T-cell (primary cell): ENCODE measurements at regions not wholly inside any gene's neighbourhood (a gene's known extent, or its start where the extent isn't known, plus 50 kb on each side); places are given as distances from the start of the nearest gene placed in this dataset.

Experiments
- ATAC-seq, 4 experiments: fragments of 200-7000 bp in 3 of 4; fragments of 150-1000 bp in 1 of 4; cut with Tn5 transposase; replicated peaks in 1 of 4; 1 replicate in 3 of 4; 2 replicates in 1 of 4; pipeline ENCODE4 v1.10.0; 2021; ENCODE audit warnings: moderate library complexity in 3 of 4, mild to moderate bottlenecking in 2 of 4, moderate number of reproducible peaks in 1 of 4
- CTCF ChIA-PET, 2 donors: fragments of 300-600 bp; sonication (Branson Sonifier 250); formaldehyde crosslinking; loops; one replicate each; lab custom pipeline; 2022; ENCODE audit warnings: antibody characterized with exemption in 2 of 2; lab: Charles Lee
- POLR2A ChIA-PET, 2 donors: fragments of 300-600 bp; sonication (Branson Sonifier 250); formaldehyde crosslinking; loops; one replicate each; lab custom pipeline; 2022; ENCODE audit warnings: antibody characterized with exemption in 2 of 2; lab: Charles Lee
- DNase-seq, 35 experiments: peaks; one replicate each; pipeline versions ENCODE4 v3.0.0 to v3.0.0-alpha.2; 2013 to 2023
- H3K27ac ChIP-seq: one replicate; pipeline ENCODE4 v1.5.1; 2013; ENCODE audit warnings: low read length
- H3K27me3 ChIP-seq, 2 experiments: replicated peaks in 1 of 2; 1 replicate in 1 of 2; 2 replicates in 1 of 2; pipeline versions ENCODE4 v1.6.1 to v1.7.0; 2013; ENCODE audit warnings: low read length in 1 of 2, mixed read lengths in 1 of 2; ENCODE audit not compliant: control insufficient read depth in 2 of 2, insufficient read depth in 2 of 2; ENCODE audit errors: extremely low read depth in 1 of 2
- H3K36me3 ChIP-seq, 2 donors: 1 replicate in 1 of 2; 2 replicates in 1 of 2; pipeline versions ENCODE4 v1.6.1 to v1.7.0; 2013; ENCODE audit warnings: low read length in 1 of 2; ENCODE audit not compliant: control insufficient read depth in 2 of 2, insufficient read depth in 1 of 2; ENCODE audit errors: extremely low read depth in 1 of 2
- H3K4me1 ChIP-seq, 2 experiments: 1 replicate in 1 of 2; 2 replicates in 1 of 2; pipeline versions ENCODE4 v1.6.1 to v1.7.0; 2013; ENCODE audit warnings: low read length in 2 of 2, mixed read lengths in 1 of 2; ENCODE audit not compliant: insufficient read depth in 2 of 2, control insufficient read depth in 1 of 2; ENCODE audit errors: extremely low read depth in 1 of 2
- H3K4me3 ChIP-seq, 2 donors: 1 replicate in 1 of 2; 2 replicates in 1 of 2; pipeline versions ENCODE4 v1.5.1 to v1.7.0; 2013; ENCODE audit warnings: mild to moderate bottlenecking in 2 of 2, low read length in 1 of 2, moderate library complexity in 1 of 2; ENCODE audit not compliant: control insufficient read depth in 1 of 2; ENCODE audit errors: extremely low read depth in 1 of 2
- H3K9me3 ChIP-seq: 2 replicates; pipeline ENCODE4 v1.7.0; 2013
- H3K27ac Mint-ChIP-seq, 2 donors: one replicate each; pipeline ENCODE4 v1.8.0; 2020 to 2021; ENCODE audit warnings: mild to moderate bottlenecking in 2 of 2, mixed read lengths in 2 of 2
- H3K27me3 Mint-ChIP-seq, 2 donors: one replicate each; pipeline ENCODE4 v1.8.0; 2021 to 2022; ENCODE audit warnings: mixed read lengths in 2 of 2
- H3K36me3 Mint-ChIP-seq: one replicate; pipeline ENCODE4 v1.8.0; 2021; ENCODE audit warnings: mixed read lengths
- H3K4me1 Mint-ChIP-seq, 3 donors: one replicate each; pipeline ENCODE4 v1.8.0; 2020 to 2022; ENCODE audit warnings: mixed read lengths in 3 of 3, mild to moderate bottlenecking in 1 of 3
- H3K4me3 Mint-ChIP-seq, 3 donors: one replicate each; pipeline ENCODE4 v1.8.0; 2020 to 2022; ENCODE audit warnings: mild to moderate bottlenecking in 3 of 3, mixed read lengths in 3 of 3, moderate library complexity in 3 of 3
- H3K9me3 Mint-ChIP-seq, 3 donors: one replicate each; pipeline ENCODE4 v1.8.0; 2020 to 2022; ENCODE audit warnings: mixed read lengths in 3 of 3
- WGBS: methylation state at CpG from one replicate; pipeline ENCODE4 v1.1.5; 2013; ENCODE audit warnings: missing lambda C conversion rate; ENCODE audit not compliant: insufficient coverage; 5-methylcytosine and 5-hydroxymethylcytosine counted together

GRCh38 chr4:152193059-152193458 lies 342.8 kb downstream of the FBXW7 start:
- POLR2A ChIA-PET, result no interaction called here
- H3K27me3 ChIP-seq, result no peaks in the 10 kb centered on the region
- no peaks in the 10 kb centered on the region for H3K36me3 Mint-ChIP-seq
- no peak overlapping the region for H3K27ac Mint-ChIP-seq
- no peaks in the 10 kb centered on the region for H3K9me3 ChIP-seq
- ATAC-seq (no peak), DNase-seq (no peak)
- CTCF ChIA-PET, result no interaction called here
- no peak overlapping the region for H3K27ac ChIP-seq
- H3K36me3 ChIP-seq, result no peaks in the 10 kb centered on the region
- peaks cover 7 to 15% of the 10 kb centered on the region in 2 experiments for H3K4me1 ChIP-seq
- peaks cover 11 to 25% (median 16%) of the 10 kb centered on the region in 3 donors for H3K4me1 Mint-ChIP-seq
- no peak overlapping the region for H3K4me3 Mint-ChIP-seq
- peaks cover 0 to 5% (median 5%) of the 10 kb centered on the region in 3 donors for H3K9me3 Mint-ChIP-seq
- H3K27me3 Mint-ChIP-seq, result no peaks in the 10 kb centered on the region
- no CpG with 5 or more reads among the region's 2 CpGs for WGBS
- H3K4me3 ChIP-seq, result no peak overlapping the region

- POLR2A ChIA-PET, result no interaction called here
- Histone ChIP-seq H3K4me3 (no peak overlapping the region), H3K36me3 (no peaks in the 10 kb centered on the region), H3K4me1 (peaks cover 7 to 15% of the 10 kb centered on the region in 2 experiments), H3K27ac (no peak overlapping the region), H3K9me3 (no peaks in the 10 kb centered on the region), H3K27me3 (no peaks in the 10 kb centered on the region)
- no peaks in the 10 kb centered on the region for H3K27me3 Mint-ChIP-seq
- H3K4me1 Mint-ChIP-seq, result peaks cover 11 to 32% (median 20%) of the 10 kb centered on the region in 3 donors
- H3K4me3 Mint-ChIP-seq, result no peak overlapping the region
- CTCF ChIA-PET, result no interaction called here
- H3K27ac Mint-ChIP-seq, result no peak overlapping the region
- whole genome bisulfite sequencing, result 95% methylated on average over 6 of the region's 7 CpGs
- H3K36me3 Mint-ChIP-seq, result no peaks in the 10 kb centered on the region
- no peak for DNase-seq
- H3K9me3 Mint-ChIP-seq, result peaks cover 0 to 5% (median 5%) of the 10 kb centered on the region in 3 donors
- no peak for ATAC-seq
These were observed 345.0 kb downstream of the FBXW7 start for GRCh38 chr4:152190907-152191306.

GRCh38 chr4:152189451-152190179 lies 346.3 kb downstream of the FBXW7 start:
- ChIA-PET POLR2A (no interaction called here), CTCF (no interaction called here)
- Histone ChIP-seq H3K4me3 (no peak overlapping the region), H3K27me3 (no peaks in the 10 kb centered on the region), H3K36me3 (no peaks in the 10 kb centered on the region), H3K27ac (no peak overlapping the region), H3K4me1 (peaks cover 7 to 18% of the 10 kb centered on the region in 2 experiments), H3K9me3 (no peaks in the 10 kb centered on the region)
- no peaks in the 10 kb centered on the region for H3K9me3 Mint-ChIP-seq
- H3K4me3 Mint-ChIP-seq, result no peak overlapping the region
- 30% methylated on average over 2 of the region's 4 CpGs for WGBS
- H3K27ac Mint-ChIP-seq, result peak overlapping the region in 1 of 2 donors; percentile 2
- H3K36me3 Mint-ChIP-seq, result no peaks in the 10 kb centered on the region
- ATAC-seq (no peak), DNase-seq (no peak)
- H3K27me3 Mint-ChIP-seq, result no peaks in the 10 kb centered on the region
- peaks cover 14 to 41% (median 27%) of the 10 kb centered on the region in 3 donors for H3K4me1 Mint-ChIP-seq

- H3K4me1 Mint-ChIP-seq, result peaks cover 18 to 49% (median 28%) of the 10 kb centered on the region in 3 donors
- no peak overlapping the region for H3K27ac ChIP-seq
- ChIA-PET CTCF (no interaction called here), POLR2A (interaction anchor here in 1 of 2 donors (0.7 kb wide), 1 partner anchor 14 kb away, joined by 5 read pairs; no protein-coding TSS in a partner anchor)
- H3K4me3 ChIP-seq, result no peak overlapping the region
- no peaks in the 10 kb centered on the region for H3K9me3 Mint-ChIP-seq
- peak overlapping the region in 1 of 2 donors; percentile 34 for H3K27ac Mint-ChIP-seq
- DNase-seq (no peak), ATAC-seq (no peak)
- H3K27me3 Mint-ChIP-seq, result no peaks in the 10 kb centered on the region
- H3K36me3 Mint-ChIP-seq, result no peaks in the 10 kb centered on the region
- no peaks in the 10 kb centered on the region for H3K36me3 ChIP-seq
- H3K27me3 ChIP-seq, result no peaks in the 10 kb centered on the region
- H3K4me3 Mint-ChIP-seq, result no peak overlapping the region
- H3K9me3 ChIP-seq, result no peaks in the 10 kb centered on the region
- peaks cover 9 to 19% of the 10 kb centered on the region in 2 experiments for H3K4me1 ChIP-seq
- 93% methylated on average over 1 of the region's 4 CpGs for WGBS
These were observed 347.1 kb downstream of the FBXW7 start for GRCh38 chr4:152188801-152189200.

GRCh38 chr4:152187693-152188092 lies 348.2 kb downstream of the FBXW7 start:
- H3K27ac ChIP-seq, result no peak overlapping the region
- Mint-ChIP-seq H3K4me1 (peaks cover 27 to 58% (median 37%) of the 10 kb centered on the region in 3 donors), H3K27ac (no peak overlapping the region), H3K36me3 (no peaks in the 10 kb centered on the region), H3K27me3 (no peaks in the 10 kb centered on the region), H3K9me3 (no peaks in the 10 kb centered on the region), H3K4me3 (no peak overlapping the region)
- no peaks in the 10 kb centered on the region for H3K27me3 ChIP-seq
- CTCF ChIA-PET, result no interaction called here
- H3K9me3 ChIP-seq, result no peaks in the 10 kb centered on the region
- DNase-seq (no peak), ATAC-seq (no peak)
- POLR2A ChIA-PET, result no interaction called here
- no peak overlapping the region for H3K4me3 ChIP-seq
- peaks cover 17 to 24% of the 10 kb centered on the region in 2 experiments for H3K4me1 ChIP-seq
- 86% methylated on average over 3 of the region's 3 CpGs for WGBS
- H3K36me3 ChIP-seq, result no peaks in the 10 kb centered on the region

- Mint-ChIP-seq H3K4me1 (peaks cover 29 to 58% (median 38%) of the 10 kb centered on the region in 3 donors), H3K27me3 (no peaks in the 10 kb centered on the region), H3K27ac (no peak overlapping the region), H3K36me3 (no peaks in the 10 kb centered on the region), H3K4me3 (no peak overlapping the region), H3K9me3 (no peaks in the 10 kb centered on the region)
- POLR2A ChIA-PET, result no interaction called here
- ATAC-seq, result no peak
- CTCF ChIA-PET, result interaction anchor here in 1 of 2 donors (0.5 kb wide), 1 partner anchor 55 kb away, joined by 4 read pairs; no protein-coding TSS in a partner anchor
- Histone ChIP-seq H3K36me3 (no peaks in the 10 kb centered on the region), H3K4me3 (no peak overlapping the region), H3K27me3 (no peaks in the 10 kb centered on the region), H3K9me3 (no peaks in the 10 kb centered on the region), H3K27ac (no peak overlapping the region), H3K4me1 (peaks cover 17 to 24% of the 10 kb centered on the region in 2 experiments)
- no peak for DNase-seq
- WGBS, result 87% methylated on average over 3 of the region's 8 CpGs
These were observed 349.9 kb downstream of the FBXW7 start for GRCh38 chr4:152185786-152186550.
